Left hindlimb (tissue), 1 donor: ENCODE measurements at regions not wholly inside any gene's neighbourhood (a gene's known extent, or its start where the extent isn't known, plus 50 kb on each side); places are given as distances from the start of the nearest gene placed in this dataset.

Source experiments
- DNase-seq: peaks from one replicate; pipeline ENCODE4 v3.0.0-alpha.2; 2018

DNA sequence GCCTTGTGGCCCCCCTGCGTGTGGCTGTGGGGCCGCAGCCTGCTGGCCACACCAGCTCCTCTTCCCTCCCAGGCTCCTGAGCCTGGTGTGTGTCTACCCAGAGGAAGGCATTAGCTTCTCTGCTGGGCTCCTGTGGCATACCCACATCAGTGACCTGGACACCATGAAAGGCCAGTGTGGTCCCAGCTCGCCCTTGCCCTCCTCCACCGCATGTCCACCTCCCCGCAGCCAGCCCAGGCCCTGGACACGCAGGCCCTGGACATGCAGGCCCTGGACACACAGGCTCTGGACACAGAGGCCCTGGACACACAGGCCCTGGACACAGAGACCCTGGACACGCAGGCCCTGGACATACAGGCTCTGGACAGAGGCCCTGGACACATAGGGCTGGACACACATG is 153.4 kb upstream of the PPP1R26 start:
- DNase-seq = no peak

DNA sequence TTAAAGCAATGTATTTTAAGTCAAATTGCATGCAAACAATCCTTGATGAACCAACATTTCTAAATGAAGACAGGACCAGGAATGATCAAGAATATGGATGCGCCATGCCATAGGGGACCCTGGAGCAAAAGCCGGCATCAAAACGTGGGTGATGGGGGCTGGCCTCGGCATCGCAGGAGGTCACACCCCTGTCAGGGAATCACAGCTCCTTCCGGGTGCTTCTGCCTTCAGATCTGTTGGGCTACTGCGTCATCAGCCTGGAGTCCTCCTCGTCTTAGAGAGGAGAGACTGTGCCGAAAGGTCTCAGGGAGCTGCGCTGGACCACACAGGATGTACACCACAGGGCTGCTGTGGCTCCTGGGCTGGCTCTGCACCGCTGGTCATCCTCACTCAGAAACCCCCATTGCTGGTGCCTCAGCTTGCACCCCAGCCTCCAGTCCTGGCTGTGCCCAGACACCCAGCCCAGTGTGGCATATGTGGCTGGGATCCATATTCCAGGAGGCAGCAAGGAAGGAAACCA is 152.9 kb upstream of the PPP1R26 start:
- DNase-seq = no peak

DNA sequence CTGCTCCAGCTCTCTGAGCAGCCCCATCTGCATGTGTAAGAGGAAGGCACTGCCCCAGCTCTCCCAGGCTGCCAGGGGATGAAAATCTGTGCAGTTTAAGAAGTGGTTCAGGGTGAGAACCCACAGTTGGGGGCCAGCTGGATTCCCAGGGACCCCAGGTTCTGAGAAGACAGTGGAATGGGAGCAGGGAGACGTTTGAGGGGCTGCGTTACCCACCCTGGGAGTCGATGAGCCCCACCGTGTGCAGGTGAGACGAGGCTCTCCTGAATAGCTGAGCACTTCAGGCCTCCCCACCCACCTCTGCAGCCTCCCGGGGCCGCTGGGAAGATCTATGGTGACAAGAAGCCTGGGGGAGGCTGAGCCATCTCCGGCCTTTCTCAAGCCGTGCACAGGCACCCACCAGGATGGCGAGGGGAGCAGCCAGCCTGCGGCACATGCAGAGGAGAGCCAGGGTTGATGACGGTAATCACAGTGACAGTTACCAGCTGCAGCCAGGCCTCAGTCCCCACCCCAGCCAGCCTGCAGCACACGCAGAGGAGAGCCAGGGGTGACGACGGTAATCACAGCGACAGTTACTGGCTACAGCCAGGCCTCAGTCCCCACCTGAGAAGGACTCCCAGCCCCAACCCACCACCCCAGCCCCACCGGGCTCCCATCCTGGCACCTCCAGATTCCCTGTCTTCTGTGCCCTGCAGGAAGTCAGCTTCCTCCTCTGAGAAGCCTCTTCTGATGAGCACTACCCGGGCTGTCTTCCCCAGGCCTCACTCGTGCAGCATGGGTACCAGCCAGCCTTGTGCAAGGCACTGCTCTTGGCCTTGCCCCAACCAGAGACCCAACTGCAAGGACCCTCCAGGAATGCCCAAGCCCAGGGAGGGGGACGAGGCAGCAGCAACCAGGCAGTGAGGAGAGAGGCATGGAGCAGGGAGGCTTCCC is 150.8 kb upstream of the PPP1R26 start:
- no peak for DNase-seq

DNA sequence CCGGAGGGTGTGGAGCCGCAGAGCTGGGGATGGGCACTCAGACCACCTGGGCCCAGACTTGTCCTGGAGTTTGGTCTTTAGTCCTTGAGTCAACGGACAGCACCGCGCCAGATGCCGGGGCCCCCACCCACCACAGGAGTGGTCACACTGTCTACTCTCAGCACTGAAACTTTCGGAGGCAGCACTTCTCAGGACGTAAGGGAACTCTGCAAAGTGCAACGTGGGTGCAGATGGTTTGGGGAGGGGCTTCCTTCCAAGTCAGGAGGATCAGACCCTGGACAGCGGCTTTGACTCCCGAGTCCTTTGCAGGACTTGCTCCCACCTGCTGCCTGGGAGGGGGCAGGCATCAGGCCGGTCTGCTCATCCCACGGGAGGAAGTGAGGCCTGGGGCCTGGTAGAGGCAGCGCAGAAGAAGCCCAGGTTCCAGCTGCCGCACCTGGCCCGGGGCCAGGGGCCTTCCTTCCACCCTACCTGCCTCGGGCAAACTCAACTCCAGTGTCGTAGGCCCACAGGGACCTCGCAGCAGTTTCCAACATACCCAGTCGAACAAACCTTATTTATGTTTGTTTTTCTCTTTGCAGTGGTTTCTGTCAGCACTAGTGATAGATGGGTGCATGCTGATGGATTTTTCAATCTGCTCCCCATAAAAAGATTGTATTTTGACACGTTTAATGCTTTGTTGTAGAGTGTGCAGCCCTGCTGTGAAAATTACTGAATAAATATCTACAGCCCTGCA is 149.8 kb upstream of the PPP1R26 start:
- peak; percentile 14 for DNase-seq

DNA sequence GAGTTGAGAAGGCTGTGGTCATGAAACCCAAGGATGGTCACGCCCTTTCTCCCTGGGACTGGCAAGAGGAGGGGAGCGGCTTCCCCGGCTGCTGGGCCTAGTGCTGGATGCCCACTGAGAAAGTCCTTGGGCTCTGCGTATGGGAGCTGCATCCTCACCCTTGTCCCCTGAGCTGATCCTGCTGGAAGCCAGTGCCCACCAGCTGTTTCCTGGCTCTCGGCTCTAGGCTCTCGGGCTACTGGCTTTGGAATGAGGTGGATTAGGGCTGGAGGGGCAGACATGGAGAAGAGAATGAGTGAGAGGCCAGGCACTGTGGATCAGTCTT is 149.3 kb upstream of the PPP1R26 start:
- no peak for DNase-seq

DNA sequence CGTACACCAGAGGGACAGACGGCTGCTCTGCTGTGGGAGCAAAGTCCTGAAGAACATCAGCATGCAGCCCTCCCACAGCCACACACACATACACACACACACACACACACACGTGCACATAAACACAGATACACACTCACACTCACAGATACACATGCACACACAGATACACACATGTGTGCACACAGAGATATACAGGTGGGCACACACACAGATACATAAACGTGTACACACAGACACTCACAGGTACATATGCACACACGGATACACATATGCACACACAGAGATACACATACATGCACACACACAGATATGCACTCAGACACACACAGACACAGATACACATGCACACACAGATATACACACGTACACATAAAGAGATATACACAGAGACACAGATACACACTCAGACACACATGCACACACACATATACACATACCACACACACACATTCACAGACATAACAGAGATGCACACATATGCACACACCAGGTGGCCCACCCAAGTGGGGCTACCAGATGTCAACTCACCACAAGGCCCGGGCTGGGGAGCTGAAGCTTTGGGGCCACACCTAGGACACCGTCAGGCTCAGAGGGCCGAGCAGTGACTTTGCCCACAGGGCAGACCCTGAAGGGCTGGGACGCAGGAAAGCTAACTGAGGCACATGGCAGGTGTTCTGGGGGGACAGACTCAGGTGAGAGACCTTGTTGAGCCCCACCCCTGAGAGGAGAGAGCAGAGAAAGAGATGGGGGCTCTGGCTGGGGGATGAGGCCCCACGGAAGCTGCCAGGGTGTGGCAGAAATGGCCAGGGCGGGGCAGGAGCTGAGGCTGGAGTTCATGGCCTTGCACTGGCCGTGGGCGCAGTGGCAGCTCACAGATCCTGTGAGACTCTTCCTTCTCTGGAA is 148.6 kb upstream of the PPP1R26 start:
- no peak for DNase-seq

DNA sequence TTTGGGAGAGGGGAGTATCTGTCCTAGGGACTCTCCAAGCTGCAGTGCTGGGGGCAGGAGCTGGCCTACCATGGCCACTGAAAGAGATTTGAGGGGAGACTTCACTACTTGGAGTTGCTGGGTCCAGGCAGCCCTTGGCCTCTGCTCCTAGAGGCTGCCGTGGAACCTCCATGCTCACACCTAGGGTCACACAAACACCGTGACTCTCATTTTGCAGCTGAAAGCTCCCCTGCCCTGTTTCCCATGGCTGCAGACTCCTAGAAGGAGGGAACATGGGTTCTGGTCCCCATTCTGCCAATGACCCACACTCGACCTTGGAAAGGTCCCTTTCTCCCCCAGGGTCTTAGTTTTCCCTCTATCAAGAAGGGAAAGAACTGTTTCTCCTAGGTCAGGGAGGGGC is 147.1 kb upstream of the PPP1R26 start:
- no peak for DNase-seq

DNA sequence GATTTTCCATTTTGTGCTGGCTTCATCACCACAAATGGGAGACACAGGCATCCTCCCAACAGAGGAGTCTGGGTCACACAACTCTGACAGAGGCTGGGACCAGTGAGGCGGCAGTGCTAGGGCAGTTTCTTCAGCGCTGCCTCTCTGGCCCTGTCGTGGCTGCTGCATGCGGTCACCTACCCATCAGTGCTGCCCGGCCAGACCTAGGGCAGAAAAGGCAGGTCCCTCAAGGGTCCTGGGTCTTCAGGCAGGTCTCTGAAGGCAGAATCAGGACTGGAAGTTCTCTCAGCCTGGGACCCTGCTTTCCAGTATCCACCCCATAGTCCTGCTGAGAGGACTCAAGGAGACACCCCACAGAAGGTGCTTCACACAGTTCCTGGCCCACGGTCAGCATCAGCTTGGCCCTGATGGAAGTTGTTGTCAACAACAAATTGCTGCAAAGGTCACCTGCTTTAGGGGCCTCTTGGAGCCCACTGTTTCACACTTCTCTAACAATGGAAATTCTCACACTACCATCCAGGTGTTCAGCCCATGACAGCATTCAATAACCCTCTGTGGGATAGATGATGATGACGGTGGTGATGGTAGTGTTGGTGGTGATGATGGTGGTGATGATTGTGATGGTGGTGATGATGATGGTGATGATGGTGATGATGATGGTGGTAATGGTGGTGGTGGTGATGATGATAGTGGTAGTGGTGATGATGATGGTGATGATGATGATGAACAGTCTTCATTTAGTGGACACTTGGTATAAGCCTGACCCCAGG is 146.4 kb upstream of the PPP1R26 start:
- no peak for DNase-seq

DNA sequence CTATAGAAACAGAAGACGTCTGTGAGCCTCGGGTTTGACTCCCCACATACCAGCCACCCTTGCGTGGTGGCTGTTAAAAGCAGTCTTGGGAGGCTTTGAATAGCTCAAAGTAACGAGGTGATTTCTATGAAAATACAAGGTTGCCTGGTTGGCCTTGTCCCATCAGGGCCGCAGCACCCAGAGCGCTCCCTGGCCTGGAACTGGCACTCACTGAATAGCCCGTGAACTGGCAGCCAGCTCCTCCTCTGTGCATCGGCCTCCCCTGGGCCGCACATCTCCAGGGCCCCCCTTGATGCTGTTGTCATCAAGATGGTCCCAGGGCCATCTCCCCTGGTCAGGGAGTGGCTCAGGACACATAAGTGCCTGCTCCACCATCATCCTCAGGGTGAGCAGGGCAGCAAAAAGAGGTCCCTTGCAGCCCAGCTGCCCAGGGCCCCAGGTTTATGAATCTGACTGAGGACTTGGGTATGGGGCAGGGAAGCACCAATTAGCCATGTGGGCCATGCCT is 144.6 kb upstream of the PPP1R26 start:
- no peak for DNase-seq

DNA sequence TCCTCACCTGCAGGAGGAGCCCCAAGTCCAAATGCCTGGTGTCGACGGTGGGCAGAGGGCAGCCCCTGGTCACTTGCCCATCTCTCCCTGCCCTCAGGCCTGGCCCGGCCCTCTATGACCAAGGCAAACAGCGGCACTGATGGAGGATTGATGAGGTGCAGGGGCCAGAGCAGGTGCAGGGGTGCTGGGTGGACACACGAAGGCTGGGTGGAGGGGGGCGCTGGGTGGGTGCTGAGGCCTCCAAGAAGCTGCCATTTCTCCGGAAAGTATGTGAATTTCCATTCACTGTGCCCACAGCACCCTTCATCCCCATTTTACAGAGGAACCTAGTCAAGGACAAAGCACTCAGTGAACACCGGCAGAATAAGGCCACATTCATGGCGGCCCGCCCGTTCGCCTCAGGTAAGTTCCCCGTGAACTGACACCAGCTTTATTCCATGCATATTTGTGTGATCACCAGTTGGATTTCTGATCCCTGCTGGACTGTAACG is 143.8 kb upstream of the PPP1R26 start:
- DNase-seq = no peak

DNA sequence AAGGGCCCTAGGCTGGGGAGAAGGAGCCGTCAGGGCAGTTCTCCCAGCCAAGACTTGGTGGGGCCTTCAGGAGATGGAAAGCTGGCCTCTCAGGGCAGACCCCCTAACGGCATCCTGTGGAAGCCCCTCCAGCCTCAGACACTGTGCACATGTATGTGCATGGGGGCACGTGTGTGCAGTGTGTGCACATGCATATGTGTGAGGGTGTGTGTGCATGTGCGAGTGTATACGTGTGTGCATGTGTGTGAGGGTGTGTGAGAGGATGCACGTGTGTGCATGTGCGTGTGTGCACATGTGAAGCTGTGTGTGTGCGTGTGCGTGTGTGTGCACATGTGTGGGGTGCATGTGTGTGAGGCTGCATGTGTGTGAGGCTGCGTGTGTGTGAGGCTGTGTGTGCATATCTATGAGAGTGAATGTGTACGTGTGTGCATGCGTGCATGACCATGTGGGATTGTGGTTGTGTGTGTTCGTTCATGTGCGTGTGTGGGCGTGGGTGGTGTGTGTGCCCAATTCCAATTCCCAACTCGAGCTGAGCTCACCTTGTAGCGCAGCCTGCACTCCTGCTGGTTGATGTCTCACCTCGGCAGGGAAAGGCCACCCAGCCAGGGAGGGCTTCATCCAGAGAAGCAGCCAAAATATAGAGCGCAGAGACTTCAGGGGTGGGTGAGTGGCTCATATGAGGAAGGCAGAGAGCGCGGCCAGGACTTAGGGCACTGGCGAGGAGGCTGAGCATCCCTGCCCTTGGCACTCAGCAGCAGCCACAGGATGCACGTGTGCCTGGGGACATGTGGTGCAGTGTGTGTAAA is 142.7 kb upstream of the PPP1R26 start:
- peak; percentile 4 for DNase-seq

DNA sequence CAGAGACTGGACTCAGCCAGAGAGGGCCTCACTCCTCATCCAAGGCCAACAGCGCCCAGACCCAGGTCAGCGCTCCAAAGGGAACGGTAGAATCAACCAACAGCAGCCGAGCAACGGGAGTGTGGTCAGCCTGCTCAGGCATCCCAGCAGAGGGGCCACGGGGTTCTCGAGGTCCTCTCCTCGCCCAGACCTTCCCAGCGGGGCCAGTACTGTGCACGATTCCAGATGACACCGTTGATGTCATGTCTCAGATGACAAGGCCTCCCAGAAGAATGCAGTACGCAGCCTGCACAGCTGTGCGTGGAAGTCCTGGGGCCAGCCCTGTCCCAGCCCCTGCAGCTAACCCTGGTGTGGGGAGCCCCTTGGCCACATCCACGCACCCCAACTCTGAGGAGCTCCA is 141.0 kb upstream of the PPP1R26 start:
- peak; percentile 2 for DNase-seq

DNA sequence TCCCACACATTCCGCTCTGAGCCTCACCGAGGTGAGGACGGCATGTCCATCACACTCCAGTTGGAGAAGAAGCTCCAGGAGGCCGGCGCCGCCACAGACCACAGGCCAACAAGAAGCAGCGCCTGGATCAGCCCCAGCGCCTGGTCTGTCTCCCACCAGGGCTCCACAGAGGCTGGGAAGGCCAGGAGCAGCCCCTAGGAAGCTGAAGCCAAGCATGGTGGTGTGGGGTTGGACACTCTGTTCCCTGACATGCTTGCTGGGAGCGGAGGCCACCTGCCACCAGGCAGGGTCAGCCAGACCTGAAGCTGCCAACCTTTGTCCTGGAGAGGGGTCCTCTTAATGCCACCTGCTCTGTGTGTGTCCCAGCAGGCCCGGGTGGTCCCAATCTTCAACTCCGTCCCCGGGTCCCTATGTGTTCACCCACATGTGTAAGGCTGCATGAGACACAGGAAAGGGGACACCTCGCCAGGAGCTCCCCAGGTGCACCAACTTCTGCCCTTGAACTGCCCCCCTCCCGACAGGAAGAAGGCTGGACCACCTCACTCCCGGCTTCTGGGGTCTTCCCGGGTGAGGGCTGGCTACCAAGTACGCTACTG is 140.1 kb upstream of the PPP1R26 start:
- peak; percentile 7 for DNase-seq

DNA sequence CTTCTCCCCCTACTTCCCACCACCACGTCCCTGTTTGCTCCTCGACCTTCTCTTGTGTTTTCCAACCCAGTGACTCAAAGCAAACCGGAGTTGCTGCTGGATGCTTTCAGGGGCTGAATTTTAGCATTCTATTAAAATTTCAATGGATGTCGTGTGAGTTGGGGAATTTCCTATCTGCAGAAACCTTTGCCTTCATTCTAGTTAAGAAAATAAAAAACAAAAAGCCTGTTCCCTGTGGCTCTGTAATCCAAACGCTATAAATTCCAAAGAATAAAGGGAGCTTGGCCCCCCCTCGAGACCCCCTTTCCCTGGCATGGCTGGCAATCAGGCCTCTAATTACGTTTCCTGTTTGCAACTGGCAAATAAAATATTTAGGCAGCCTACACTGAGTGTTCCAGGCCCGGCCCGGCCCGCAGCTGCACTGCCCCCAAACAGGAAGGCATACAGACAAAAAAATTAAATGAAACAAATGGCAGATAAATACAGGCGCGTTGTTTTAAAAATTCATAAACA is 139.4 kb upstream of the PPP1R26 start:
- no peak for DNase-seq

DNA sequence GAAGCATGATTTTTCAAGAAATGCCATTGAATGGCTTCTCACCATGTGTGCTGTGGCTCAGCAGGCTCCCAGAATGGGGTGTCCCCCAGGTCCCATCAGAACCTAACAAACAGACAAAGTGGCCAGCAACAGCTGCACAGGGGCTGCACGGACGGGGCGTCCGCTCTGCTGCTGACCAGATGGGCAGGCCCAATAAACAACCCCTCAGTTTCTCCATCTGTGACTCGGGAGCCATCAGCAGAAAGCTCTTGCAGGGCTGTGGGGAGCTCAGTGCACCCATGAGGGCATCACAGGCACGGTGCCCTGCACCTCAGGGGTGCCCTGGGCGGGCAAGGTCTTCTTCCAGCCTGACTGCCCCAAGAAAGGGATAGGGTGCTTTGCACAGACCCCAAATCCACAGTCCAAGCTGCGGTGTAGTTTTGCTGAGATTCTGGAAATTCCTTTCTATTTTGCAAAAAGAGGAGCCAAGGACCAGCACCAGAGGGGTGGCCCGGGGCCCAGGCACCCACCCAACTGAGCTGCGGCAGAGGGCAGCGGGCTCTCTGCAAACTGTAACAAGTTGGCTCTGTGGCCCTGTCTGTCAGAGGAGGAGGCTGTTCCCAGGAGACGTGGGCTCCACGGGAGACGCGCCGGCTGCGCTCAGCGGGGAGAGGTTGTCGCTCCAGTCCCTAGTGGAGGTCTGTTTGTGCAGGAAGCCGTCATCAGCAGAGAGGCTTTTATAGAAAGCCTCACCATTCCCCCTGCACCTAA is 138.7 kb upstream of the PPP1R26 start:
- peak; percentile 20 for DNase-seq

DNA sequence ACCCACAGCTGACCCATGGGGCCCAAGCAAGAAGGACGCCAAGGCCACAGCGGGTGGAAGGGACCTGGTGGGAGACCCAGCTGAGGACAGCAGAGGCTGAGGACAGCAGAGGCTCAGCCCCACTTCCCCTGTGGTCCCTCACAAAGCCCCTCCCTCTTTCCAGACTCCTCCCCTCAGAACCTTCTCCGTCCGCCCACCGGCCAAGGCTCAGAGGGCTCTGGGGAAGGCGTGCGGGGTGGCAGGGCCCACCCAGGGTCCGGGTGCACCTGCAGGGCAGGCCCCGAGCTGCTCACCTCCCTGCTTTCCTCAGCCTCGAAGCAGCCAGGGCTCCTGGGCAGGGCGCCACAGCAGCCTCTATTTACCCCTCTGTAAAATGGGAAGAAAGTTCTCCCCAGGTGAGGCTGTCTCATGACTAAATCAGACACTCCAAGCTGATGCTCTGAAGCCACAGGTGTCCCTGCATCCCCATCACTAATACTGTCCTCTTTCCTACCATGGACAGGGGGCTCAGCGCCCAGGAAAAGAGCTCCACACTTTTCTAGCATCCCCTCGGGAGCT is 137.9 kb upstream of the PPP1R26 start:
- DNase-seq = peak; percentile 18

DNA sequence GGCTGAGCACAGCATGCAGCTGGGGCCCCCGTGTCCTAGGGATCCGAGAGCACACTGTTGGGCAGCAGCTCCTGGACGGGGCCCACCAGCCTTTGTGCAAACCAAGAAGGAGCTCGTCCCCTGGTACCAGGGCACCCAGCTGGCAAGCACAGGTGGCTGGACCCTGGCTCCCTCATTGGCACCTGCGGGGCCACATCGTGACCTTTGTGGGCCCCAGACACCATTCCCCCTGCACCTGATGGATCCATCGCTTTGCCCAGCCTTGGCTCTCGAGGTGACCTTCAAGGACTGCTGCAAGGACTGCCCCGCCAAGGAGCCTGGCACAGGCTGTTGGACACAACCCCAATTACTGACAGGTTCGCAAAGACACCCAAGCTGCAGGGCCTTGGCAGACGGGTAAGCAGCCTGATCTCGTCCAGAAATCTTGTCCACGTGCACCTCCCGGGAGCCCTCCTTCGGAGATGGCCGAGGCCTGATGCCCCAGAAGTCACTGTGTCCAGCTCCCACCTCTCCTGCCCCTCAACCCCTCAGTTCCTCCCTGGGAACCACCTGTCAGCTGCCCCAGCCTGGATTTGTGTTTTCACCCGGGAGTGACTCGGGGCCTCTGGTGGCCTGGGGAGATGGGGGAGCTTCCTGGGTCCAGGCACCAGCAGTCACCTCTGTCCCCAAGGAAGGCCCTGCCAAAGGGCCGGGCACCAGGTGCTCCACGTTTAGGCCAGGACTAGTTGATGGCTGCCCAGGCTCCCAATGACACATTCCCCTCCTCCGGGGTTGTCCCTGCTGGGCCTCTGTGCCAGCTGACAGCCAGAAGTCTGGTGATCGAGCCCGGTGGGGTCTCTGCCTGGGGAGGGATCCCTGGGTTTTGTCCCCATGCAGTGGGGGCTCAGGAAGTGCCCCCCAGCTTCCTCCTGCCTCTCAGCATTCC is 137.1 kb upstream of the PPP1R26 start:
- DNase-seq = peak; percentile 16

DNA sequence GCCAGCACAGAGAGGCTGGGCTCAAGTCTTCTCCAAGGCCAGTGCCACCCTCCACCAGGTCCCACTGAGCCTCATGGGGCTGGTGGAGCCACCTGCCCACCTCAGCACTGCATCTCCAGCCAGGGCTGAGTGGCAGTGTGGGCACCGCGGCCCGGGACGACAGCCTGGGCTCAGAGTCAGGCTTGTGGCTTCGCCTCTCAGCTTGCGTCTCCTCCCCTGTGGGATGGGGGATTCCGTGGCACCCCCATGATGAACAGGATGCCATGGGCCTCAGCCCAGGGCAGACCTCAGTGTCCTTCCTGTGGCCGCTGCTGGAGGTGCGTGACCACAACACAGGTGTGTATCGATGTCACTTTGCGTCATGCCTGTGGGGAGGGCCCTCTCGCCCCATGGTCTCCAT is 136.4 kb upstream of the PPP1R26 start:
- DNase-seq = peak; percentile 20
